ENCODE measurements at regions not wholly inside any gene's neighbourhood (a gene's known extent, or its start where the extent isn't known, plus 50 kb on each side); places are given as distances from the start of the nearest gene placed in this dataset.

DNA sequence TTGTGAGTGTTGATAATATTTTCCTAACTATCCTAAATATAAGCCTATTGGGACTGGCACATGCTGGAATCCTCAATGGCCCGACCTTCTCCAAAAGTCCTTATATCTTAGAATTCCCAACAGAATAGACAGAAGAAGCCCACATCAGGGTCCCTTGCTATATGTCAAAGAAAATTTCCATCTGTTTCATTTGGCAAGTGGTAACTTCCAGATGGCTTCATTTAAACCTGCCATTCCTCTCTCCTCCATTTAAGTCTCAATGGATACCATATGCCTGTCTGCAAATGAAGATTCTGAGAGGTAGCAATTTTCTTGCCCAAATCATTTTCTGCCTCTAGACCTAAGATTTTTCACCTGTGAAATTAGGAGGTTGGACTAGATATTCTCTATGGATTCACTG is 73.1 kb upstream of the KCNA4 start:
- no peak for DNase-seq (ENCODE audit: low spot score)

DNA sequence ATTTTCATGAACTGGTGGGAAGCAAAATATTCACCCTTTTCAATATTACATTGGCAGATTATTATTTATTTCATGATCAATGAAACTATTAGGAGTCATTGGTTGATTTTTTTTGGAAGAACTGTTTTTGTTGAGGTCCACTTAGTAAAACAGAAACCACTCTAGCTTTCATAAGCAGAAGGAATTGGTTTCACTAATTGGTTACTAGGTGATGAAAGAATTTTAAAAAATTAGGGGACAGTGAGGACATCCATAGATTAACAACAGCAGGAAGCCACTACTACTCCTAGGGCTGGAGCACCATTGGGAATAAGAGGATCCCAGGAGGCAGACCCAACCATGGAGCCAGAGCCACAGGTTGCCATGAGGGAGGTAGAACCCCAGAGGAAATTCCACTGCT is 74.4 kb upstream of the KCNA4 start:
- no peak for DNase-seq (ENCODE audit: low spot score)

DNA sequence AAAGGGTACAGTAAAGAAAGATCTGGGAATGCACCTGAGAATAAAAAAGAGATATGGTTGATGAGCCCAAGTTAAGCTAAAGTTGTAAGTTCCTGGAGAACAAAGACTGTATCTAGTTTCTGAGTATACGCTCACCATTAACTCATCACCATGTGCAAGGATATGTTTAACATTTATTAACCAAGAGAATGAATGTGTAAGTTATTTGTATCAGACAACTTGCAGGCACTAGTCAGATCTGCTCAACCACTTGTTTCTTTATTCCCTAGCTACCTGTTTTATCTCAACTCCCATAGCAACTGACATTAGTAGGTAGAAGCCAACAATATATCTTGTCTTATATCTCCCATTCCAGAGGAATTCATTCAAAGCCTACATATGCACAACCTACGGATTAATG is 74.9 kb upstream of the KCNA4 start:
- DNase-seq (ENCODE audit: low spot score): no peak

DNA sequence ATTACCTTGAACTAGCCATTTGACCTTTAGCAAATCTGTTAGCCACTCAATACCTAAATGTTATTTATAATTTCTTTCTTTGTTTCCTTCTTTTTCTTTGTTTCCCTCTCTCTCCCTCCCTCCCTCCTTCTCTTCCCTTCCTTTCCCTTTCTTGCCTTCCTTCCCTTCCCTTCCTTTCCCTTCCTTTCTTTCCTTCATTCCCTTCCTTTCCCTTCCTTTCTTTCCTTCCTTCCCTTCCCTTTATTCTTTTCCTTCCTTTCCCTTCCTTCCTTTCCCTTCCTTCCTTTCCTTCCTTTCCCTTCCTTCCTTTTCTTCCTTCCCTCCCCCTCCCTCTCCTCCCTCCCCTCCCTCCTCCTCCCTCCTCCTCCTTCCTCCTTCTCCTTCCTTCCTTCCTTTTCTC is 75.7 kb upstream of the KCNA4 start:
- no peak for DNase-seq (ENCODE audit: low spot score)

DNA sequence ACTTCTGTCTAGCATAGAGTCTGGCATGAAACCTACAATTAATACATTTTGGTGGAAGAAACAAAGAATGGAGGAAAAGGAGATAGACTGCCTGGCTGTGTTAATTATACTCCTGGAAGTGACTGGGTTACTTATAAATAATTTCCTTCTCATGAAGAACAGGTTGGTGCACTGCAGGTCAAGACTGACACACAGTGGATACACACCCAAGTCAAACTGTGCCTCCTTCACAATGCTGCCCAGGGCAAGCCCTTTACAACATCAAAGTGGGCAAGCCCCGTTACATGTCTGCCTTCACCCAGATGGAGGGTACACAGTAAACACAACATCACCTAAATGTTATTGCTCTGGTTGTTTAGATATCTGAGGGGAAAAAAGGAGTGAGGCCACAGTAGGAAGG is 83.7 kb upstream of the KCNA4 start:
- no peak for DNase-seq (ENCODE audit: low spot score)

DNA sequence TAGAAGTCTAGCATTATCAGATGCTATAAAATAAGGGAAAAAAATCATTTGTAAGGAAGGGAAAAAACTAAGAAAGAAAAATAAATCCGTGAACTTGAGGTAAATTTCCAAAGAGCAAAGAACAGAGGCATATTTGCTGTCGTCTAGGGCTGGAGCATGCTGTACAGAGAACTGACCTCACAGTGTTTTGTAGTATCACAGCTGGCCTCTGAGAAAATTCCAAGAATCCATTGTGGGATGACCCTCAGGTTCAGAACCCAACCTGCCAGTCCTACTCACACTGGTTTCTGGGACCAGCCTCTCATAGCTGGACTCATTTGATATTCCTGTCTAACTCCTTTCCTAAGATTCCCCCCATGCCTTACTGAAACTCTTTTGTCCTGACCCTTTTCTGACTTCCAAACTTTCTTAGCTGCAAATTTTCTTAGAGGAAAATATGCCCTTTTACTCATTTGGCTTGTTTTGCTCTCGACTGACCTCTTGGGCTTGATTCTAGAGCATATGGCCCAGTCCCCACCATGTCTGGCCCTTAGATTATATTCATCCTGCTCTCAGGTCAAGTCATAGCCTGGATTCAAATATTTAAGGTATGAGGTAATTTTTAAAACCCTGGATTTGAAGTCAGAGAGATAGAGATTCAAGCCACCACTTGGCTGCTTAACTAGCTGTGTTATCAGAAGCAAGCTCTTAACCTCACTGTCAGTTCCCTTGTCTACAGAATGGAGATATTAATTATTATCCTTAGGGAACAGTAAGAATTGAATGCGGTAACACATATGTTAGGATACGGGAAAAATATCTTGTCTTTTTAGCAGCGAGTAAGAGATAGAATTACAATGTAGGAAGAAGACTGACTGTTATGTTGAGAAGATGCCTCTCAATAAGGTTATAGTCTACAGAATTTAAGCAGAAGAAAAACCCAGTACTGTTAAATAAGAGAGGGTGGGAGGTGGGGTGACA is 89.7 kb upstream of the KCNA4 start:
- no peak for DNase-seq (ENCODE audit: low spot score)

DNA sequence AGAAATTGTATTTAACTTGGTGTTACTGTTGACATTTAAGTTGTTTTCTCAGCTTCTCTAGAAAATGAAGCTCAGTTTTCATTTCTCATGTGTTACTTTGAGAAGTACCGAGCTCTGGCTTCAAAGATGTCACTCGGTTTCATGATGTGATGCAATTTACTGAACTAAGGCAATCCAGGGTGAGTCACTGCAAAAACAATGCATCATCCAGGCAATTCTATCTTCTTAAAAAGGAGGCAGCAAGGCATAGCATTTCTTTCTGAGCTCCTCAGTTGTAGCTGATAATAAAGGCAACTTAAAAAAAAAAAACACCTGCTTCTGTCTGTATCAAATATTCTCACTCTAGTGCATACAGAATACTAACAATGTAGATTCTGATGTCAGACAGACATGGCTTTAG is 91.1 kb upstream of the KCNA4 start:
- DNase-seq (ENCODE audit: low spot score): peak; percentile 36

DNA sequence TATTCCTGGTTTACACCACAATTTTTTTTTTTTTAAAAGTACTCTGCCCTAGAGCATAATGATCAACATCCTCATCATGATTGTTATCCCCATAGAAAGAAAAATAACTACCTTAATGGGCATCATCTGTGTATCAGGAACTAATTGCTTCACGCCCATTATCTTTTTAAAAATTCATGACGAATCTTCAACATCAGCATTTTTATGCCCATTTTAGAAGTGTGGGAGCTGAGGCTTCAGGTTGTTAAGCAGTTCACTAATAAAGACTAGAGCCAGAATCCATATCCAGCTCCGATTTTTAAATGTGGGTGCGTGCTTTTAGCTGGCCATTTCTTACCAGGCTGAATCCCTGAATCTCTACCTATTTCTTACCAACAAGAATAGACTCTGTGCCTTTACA is 92.9 kb upstream of the KCNA4 start:
- DNase-seq (ENCODE audit: low spot score): no peak

DNA sequence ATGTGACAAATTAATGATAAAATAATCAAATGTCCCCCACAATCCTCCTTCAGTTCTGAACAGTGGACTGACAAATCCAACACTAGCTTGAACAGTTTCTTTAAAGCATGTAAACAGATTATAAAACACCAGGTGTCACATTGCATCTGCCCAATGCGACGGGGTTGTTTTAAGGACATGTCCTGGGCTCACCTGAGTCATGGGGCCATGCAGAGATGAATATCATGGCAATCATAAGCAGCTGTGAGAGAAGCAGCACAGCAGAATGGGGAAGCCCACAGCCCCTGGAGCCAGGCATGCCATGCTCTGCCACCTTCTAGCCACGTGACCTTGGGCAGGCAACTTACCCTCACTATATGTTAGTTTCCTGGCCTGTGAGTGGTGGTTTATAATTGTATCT is 93.9 kb upstream of the KCNA4 start:
- DNase-seq (ENCODE audit: low spot score): no peak

DNA sequence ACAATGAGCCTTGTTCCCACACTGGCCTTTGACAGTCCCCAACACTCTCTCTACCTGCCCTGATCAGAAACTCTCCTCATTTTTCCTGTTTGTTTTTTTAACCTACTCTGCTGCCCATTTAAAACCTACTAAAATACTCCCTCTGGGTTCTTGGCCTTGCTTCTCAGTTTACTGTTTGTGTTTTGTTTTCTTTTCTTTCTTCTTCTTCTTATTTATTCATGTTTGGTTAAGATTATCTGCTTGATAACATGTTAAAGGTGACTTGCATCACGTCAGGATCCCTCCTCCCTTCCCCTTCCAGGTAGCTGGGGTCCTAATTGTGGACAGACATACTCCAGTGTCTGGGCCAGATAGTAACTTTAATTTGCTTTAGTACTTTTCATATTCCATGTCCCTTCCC is 95.0 kb upstream of the KCNA4 start:
- DNase-seq (ENCODE audit: low spot score): no peak

DNA sequence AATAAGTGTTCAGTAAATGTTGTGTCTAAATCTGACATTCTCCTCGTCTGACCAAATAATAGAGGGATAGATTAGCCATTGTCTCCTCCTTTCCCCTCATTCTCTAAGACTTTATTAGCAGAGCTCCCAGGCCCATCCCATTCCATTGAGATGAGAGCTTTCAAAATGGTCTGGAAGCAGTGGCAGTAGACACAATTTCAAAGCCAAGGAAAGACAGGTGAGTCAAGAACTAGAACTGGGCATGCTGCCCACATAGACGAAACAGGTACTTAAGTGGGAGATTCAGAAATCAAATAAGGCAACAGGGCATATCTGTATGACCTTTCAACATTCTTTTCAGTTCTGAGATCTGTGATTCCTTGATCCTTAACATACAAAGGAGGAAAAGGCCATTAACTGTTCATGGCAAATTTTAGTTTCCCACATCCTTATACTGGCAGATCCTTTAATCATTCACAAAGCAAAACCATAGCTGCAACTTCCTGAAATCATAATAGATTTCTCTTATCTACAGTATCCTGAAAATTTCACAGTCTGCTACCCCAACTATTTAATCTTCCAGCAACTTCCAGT is 96.6 kb upstream of the KCNA4 start:
- no peak for DNase-seq (ENCODE audit: low spot score)

DNA sequence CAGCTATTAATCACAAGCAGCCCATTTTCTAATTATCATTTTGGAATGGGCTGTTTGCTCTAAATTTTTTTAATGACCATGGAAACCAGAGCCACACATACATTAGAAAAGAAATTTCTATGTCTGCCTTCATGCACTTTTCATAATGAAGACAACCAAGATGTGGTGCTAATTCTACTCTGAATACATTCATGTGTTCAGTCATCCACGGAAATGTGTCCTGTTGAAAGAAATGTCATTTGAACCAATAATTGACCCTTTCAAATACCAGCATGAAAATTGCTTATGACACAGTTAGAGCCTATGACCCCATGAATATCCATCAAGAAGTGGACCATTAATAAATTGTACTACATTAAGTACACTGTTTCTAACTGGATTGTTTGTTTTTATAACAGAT is 99.7 kb upstream of the KCNA4 start:
- DNase-seq (ENCODE audit: low spot score): no peak

DNA sequence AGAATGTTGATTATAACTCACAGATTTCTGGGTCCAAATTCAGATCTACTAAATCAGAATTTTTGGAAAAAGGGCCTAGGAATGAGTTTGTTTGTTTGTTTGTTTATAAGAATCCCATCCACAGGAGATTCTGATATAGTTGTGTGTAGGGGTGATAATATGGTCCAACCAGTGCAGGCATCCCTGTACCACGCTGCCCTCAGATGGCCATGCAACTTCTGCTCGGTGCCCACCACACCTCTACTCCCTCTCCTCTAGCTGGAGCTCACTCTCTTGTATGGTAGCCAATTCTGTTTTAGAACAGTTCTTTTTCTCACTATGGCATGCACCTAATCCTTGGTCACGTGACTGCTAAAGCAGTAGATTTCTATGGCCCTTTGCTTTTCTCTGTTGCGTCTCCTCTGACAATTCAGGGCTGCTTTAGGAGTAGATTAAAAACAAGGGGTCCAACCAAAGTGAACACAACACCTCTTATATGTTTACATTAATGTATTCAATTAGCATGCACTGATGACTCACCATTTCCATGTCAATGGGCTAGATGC is 103.3 kb upstream of the KCNA4 start:
- no peak for DNase-seq (ENCODE audit: low spot score)

DNA sequence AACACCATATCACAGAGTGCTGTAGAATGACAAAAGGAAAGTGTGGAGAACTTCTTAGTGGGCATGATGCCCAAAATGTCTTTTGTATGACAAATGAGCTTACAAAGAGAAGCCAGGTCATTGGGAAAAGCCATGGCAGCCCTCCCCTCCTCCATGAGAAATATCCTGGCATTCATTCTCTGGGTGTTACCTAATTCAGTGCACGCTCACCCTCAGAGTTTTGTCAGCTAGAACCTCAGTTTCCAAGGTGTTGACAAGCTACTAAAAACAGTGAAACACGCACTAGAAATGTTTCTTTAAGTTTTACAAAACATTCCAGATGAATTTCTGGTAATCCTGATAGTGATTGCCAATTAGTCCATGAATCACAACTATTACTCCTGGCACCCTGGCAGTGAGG is 105.4 kb upstream of the FSHB start:
- no peak for DNase-seq (ENCODE audit: low spot score)

DNA sequence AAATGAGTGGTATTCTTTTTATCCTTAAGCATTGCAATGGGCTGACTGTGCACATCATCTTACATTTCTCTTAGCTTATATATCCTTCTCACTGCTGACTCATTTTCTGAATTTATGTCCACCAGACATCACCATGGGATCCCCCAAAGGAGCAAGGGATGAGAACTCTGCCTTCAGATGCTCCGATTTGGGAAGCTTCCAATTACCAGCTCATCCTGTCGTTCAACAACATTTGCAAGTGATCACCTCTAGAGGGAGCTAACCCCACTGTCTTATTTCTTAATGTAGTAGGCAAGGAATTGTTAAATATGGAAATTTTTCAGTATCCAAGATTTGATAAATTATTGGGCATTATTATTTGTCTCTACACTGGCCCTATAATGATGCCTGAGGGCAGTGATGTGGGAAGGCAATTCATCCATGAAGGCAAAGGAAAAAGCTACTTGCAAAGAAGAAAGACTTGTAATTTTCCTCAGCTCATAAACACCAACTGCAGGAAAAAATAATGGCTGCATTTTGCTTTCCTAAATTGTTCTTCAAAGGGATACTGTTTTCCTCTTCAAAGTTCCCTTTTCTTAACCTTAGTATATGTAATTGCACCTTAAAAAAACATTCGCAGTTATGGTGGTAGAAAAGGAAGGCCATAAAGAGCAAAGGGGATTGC is 102.4 kb upstream of the FSHB start:
- DNase-seq (ENCODE audit: low spot score): peak; percentile 28

DNA sequence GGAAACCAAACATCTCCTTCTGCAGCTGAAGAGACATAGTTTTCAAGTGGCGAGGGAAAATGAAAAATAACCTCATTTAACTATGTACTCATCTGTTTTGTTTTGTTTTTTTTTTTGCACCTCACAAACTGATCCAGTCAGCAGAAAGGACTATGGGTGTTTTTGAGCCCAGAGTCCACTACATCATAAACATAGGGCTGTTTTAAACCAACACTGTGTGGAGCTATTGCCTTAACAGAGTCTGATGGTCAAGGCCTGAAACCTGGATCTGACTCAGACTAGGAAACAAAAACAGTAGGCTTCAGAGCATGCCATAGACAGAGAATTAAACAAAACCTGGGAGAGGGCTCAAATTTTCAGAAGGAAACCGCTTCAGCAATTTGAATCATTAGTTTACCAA is 99.3 kb upstream of the FSHB start:
- DNase-seq (ENCODE audit: low spot score): no peak

DNA sequence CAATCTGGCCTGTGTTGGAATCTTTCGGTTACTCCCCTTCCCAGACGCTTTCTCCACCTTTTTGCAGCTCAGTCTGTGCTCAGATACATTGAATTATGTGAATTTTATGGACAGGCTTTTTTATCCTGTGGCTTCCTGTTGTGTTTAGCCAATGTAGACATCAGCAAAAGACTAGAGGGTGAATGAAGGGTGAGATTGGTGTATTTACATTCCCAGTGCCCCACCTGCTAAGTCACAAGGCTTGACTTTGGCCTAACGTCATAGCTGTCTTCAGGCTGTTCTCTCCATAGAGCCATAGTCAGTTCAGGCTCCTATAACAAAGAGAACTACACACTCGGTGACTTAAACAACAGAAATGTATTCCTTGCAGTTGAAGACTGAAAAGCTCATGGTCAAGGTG is 97.5 kb upstream of the FSHB start:
- DNase-seq (ENCODE audit: low spot score): no peak

DNA sequence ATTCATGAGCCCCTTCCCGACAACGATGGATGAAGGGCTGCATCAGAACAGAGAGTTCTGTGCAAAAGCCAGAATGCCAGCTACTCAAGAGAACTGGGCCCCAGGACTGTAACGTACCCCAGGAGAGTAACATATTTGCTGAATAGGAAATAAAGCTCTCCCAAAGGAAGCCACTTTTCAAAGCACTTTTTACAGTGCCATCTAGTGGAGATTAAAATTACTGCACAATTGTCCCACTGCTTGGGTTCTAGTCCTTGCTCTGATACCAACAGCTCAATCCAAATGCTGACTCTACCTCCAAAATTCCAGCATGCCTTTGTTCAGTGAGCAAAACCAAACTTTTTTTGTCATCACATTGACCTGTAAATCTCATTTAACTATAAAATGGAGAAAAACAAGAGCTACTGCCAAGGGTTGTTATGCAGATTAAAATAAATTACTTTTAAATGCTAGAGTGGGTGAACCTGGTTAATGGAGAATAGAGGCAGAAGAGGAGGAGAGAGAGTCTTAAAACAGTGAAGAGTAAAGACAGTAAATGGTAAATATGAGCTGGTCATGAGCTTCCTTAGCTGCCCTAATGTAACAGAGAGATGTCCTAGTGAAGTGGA is 87.6 kb upstream of the FSHB start:
- peak; percentile 14 for DNase-seq (ENCODE audit: low spot score)

DNA sequence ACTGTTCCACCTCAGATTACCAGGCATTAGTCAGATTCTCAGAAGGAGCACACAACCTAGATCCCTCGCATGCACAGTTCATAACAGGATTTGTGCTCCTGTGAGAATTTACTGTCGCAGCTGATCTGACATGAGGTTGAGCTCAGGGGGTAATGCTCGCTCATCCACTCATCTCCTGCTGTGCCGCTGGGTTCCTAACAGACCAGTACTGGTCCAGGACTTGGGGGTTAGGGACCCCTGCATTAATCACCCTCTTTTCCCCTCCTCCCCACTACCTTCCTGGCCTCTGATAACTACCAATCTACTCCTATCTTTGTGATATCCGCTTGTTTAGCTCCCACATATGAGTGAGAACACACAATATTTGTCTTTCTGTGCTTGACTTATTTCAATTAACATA is 83.5 kb upstream of the FSHB start:
- DNase-seq (ENCODE audit: low spot score): no peak

DNA sequence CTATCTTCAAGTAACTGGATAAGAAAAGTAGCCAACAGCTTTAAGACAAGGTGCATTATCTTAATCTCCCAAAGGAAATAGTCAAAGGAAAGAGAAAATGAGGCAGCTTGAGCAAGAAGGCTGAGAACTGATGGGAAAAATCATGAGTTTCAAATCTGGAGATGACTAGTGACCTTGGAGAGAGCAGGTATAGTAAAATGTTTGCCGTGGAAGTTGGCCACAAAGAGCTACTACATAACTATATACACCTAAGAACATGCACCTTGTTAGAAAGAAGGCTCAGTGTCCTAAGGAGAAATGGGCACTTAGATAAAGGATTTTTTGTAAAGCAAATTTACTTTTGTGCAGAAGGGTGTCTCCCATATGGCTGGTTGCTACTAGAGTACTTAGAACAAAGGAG is 80.8 kb upstream of the FSHB start:
- DNase-seq (ENCODE audit: low spot score): no peak

DNA sequence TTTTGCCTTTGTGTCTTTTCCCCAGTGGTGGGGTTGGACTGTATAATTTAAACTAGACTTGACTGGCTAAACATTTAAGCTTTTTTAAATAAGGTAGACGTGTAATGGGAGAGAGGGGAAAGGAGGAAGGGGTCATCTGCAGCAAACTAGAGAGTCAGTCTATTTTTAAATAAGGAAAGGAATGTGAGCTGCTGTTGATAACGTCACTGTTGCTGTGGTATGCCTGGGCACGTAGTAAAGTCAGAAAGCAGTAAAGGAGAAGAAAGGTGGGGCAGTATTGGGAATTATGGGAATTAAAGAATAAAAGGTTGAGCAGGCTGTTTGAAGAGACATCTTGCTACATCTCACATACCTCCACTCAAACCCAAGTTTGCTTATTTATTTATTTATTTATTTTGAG is 80.4 kb upstream of the FSHB start:
- DNase-seq (ENCODE audit: low spot score): no peak

DNA sequence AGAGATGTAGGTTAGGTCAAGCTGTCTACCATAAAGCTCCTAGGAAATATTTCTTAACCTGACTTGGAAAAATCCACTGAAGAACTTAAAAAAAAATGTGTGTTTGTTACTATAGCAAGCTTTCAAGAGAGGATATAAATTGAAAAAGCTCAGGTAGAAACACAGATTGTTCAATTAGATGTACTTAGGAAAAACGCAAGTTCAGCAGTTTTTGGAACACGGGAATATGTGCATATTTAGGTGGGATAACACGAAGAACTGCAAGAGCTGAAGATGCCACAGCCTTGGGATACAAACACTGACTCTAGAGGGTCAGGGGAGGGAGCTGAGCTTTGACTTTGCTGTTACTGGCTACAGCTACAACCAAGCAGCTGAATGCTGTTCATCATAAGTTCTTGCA is 77.8 kb upstream of the FSHB start:
- DNase-seq (ENCODE audit: low spot score): no peak

DNA sequence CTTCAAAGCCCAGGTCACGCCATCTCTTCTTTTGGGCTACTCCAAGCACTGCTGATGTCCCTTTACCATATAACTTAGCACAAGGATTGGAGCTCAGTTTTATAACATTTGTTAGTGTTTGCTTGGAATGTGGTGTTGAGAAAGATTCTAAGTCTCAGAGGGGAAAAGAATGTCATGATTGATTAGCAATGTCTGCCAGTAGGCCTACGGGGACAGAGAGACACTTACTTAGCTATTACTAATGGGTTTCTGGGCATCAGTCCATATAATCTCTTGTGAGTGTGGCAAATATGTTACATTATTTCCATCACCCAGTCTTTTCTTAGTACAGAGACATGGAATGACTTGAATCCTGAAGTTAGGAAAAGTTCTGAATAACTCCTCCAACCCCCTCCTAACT is 75.4 kb upstream of the FSHB start:
- no peak for DNase-seq (ENCODE audit: low spot score)
